ENCODE measurements at regions not wholly inside any gene's neighbourhood (a gene's known extent, or its start where the extent isn't known, plus 50 kb on each side); places are given as distances from the start of the nearest gene placed in this dataset.

GRCh38 chr11:123301696-123302400 is 106.8 kb upstream of the CLMP start:
- peak; percentile 68 for TF ChIP-seq CTCF (conservative IDR thresholded peaks at IDR 0.05; ENCODE audit: low read length)
- TF ChIP-seq EZH2phosphoT487 (IDR thresholded peaks at IDR 0.05; ENCODE audit: borderline replicate concordance) = no peak

Data from Loucy (cell line).